ENCODE measurements at regions not wholly inside any gene's neighbourhood (a gene's known extent, or its start where the extent isn't known, plus 50 kb on each side); places are given as distances from the start of the nearest gene placed in this dataset.
"Not testable (repeated sequence)": the region's sequence is repeated elsewhere in the genome, so short reads cannot be mapped to it uniquely, and the experiment has no call there.

DNA sequence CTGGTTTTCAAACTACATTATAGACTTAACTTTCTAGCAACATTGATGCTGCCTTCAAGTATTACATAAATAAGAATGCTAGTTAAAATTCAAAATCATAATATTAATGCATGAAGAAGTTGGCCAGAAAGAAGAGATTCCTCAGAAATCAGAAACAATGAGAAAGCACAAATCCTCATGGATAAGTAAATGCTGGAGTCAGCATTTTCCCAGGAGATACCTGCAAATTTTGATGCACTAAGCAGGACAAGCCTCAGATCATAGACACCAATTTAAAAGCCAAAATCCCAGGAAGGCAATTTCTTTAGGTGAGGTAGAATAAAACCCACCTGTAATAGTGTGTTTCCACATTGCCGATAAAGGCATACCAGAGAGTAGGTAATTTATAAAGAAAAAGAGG lies 305.2 kb upstream of the TBX18 start:
- no peaks in the 10 kb centered on the region for H3K36me3 ChIP-seq (ENCODE audit: control insufficient read depth, insufficient read depth, low read length)
- no peak overlapping the region for H3K4me3 ChIP-seq (ENCODE audit: low read length)
- WGBS (ENCODE audit: insufficient coverage, insufficient read length), result no CpG with 5 or more reads among the region's 1 CpG
- H3K9me3 ChIP-seq (ENCODE audit: control insufficient read depth, insufficient read depth, low read length), result no peaks in the 10 kb centered on the region
- H3K4me1 ChIP-seq (ENCODE audit: control insufficient read depth, insufficient read depth, low read length), result no peaks in the 10 kb centered on the region
- H3K27me3 ChIP-seq (ENCODE audit: control insufficient read depth, insufficient read depth, low read length), result no peaks in the 10 kb centered on the region
- H3K27ac ChIP-seq (ENCODE audit: low read length), result no peak overlapping the region
- DNase-seq (ENCODE audit: low read depth, low spot score), result no peak

- no peak overlapping the region for H3K27ac ChIP-seq (ENCODE audit: low read length)
- no peaks in the 10 kb centered on the region for H3K4me1 ChIP-seq (ENCODE audit: control insufficient read depth, insufficient read depth, low read length)
- H3K4me3 ChIP-seq (ENCODE audit: low read length), result no peak overlapping the region
- WGBS (ENCODE audit: insufficient coverage, insufficient read length), result no CpG with 5 or more reads among the region's 2 CpGs
- H3K9me3 ChIP-seq (ENCODE audit: control insufficient read depth, insufficient read depth, low read length), result no peaks in the 10 kb centered on the region
- H3K27me3 ChIP-seq (ENCODE audit: control insufficient read depth, insufficient read depth, low read length), result no peaks in the 10 kb centered on the region
- H3K36me3 ChIP-seq (ENCODE audit: control insufficient read depth, insufficient read depth, low read length), result no peaks in the 10 kb centered on the region
- no peak for DNase-seq (ENCODE audit: low read depth, low spot score)
Measured at GRCh38 chr6:85068221-85068620, 303.8 kb upstream of the TBX18 start.

DNA sequence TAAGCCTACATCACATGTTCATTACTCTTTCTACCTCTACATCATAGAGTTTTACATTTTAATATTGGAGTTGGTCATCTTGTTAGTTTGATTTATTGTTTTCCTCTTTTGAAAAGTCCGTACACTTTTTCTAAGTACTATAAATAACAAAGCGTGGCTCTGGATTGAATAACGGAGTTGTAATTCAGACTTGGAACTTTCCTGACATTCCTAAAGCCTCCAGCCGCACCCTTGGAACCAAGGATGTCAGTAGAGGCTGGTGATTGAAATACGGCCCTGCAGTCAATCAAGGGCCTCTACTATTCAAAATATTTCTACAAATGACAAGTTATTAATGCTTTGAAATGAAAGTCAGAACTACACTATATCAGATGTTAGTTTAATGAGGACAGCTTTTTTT lies 301.9 kb upstream of the TBX18 start:
- no CpG with 5 or more reads among the region's 5 CpGs for WGBS (ENCODE audit: insufficient coverage, insufficient read length)
- DNase-seq (ENCODE audit: low read depth, low spot score), result no peak
- H3K36me3 ChIP-seq (ENCODE audit: control insufficient read depth, insufficient read depth, low read length), result no peaks in the 10 kb centered on the region
- H3K4me3 ChIP-seq (ENCODE audit: low read length), result no peak overlapping the region
- no peaks in the 10 kb centered on the region for H3K27me3 ChIP-seq (ENCODE audit: control insufficient read depth, insufficient read depth, low read length)
- H3K9me3 ChIP-seq (ENCODE audit: control insufficient read depth, insufficient read depth, low read length), result no peaks in the 10 kb centered on the region
- no peak overlapping the region for H3K27ac ChIP-seq (ENCODE audit: low read length)
- no peaks in the 10 kb centered on the region for H3K4me1 ChIP-seq (ENCODE audit: control insufficient read depth, insufficient read depth, low read length)

- no peak overlapping the region for H3K4me3 ChIP-seq (ENCODE audit: low read length)
- H3K36me3 ChIP-seq (ENCODE audit: control insufficient read depth, insufficient read depth, low read length), result no peaks in the 10 kb centered on the region
- DNase-seq (ENCODE audit: low read depth, low spot score), result no peak
- H3K27ac ChIP-seq (ENCODE audit: low read length), result no peak overlapping the region
- H3K27me3 ChIP-seq (ENCODE audit: control insufficient read depth, insufficient read depth, low read length), result no peaks in the 10 kb centered on the region
- H3K9me3 ChIP-seq (ENCODE audit: control insufficient read depth, insufficient read depth, low read length), result no peaks in the 10 kb centered on the region
- H3K4me1 ChIP-seq (ENCODE audit: control insufficient read depth, insufficient read depth, low read length), result no peaks in the 10 kb centered on the region
Measured at GRCh38 chr6:85065831-85066230, 301.4 kb upstream of the TBX18 start.

GRCh38 chr6:85063611-85064010 lies 299.2 kb upstream of the TBX18 start:
- Histone ChIP-seq H3K36me3 (ENCODE audit: control insufficient read depth, insufficient read depth, low read length) (no peaks in the 10 kb centered on the region), H3K9me3 (ENCODE audit: control insufficient read depth, insufficient read depth, low read length) (no peaks in the 10 kb centered on the region), H3K27me3 (ENCODE audit: control insufficient read depth, insufficient read depth, low read length) (no peaks in the 10 kb centered on the region), H3K4me1 (ENCODE audit: control insufficient read depth, insufficient read depth, low read length) (no peaks in the 10 kb centered on the region), H3K27ac (ENCODE audit: low read length) (no peak overlapping the region), H3K4me3 (ENCODE audit: low read length) (no peak overlapping the region)
- WGBS (ENCODE audit: insufficient coverage, insufficient read length), result 100% methylated on average over 3 of the region's 4 CpGs
- no peak for DNase-seq (ENCODE audit: low read depth, low spot score)

GRCh38 chr6:85062884-85063283 lies 298.5 kb upstream of the TBX18 start:
- Histone ChIP-seq H3K4me3 (ENCODE audit: low read length) (no peak overlapping the region), H3K36me3 (ENCODE audit: control insufficient read depth, insufficient read depth, low read length) (no peaks in the 10 kb centered on the region), H3K4me1 (ENCODE audit: control insufficient read depth, insufficient read depth, low read length) (no peaks in the 10 kb centered on the region), H3K27me3 (ENCODE audit: control insufficient read depth, insufficient read depth, low read length) (no peaks in the 10 kb centered on the region), H3K9me3 (ENCODE audit: control insufficient read depth, insufficient read depth, low read length) (no peaks in the 10 kb centered on the region), H3K27ac (ENCODE audit: low read length) (no peak overlapping the region)
- no peak for DNase-seq (ENCODE audit: low read depth, low spot score)
- no CpG with 5 or more reads among the region's 2 CpGs for WGBS (ENCODE audit: insufficient coverage, insufficient read length)

DNA sequence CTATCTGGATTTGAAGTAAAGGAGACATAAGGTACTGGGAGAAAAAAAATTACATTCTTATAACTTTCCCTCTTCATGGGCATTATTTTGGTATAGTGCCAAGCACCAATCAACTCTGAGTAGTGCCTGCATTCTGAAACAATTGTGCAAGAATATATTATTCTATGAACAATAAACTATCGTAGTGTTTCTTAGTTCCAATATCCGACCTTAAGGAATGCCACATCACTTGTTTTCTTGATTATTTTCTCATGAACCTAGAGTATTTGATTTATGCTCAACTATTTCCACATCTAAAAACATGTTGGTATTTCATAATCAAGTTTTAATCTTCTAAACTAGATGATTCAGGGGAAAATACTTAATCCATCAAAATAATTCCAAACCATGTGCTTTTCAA lies 294.4 kb upstream of the TBX18 start:
- Histone ChIP-seq H3K9me3 (ENCODE audit: control insufficient read depth, insufficient read depth, low read length) (no peaks in the 10 kb centered on the region), H3K27ac (ENCODE audit: low read length) (no peak overlapping the region), H3K4me3 (ENCODE audit: low read length) (no peak overlapping the region), H3K4me1 (ENCODE audit: control insufficient read depth, insufficient read depth, low read length) (no peaks in the 10 kb centered on the region), H3K36me3 (ENCODE audit: control insufficient read depth, insufficient read depth, low read length) (no peaks in the 10 kb centered on the region), H3K27me3 (ENCODE audit: control insufficient read depth, insufficient read depth, low read length) (no peaks in the 10 kb centered on the region)
- WGBS (ENCODE audit: insufficient coverage, insufficient read length), result no CpG with 5 or more reads among the region's 2 CpGs
- DNase-seq (ENCODE audit: low read depth, low spot score), result no peak

GRCh38 chr6:85050149-85050548 lies 285.8 kb upstream of the TBX18 start:
- no peak for DNase-seq (ENCODE audit: low read depth, low spot score)
- no peaks in the 10 kb centered on the region for H3K27me3 ChIP-seq (ENCODE audit: control insufficient read depth, insufficient read depth, low read length)

DNA sequence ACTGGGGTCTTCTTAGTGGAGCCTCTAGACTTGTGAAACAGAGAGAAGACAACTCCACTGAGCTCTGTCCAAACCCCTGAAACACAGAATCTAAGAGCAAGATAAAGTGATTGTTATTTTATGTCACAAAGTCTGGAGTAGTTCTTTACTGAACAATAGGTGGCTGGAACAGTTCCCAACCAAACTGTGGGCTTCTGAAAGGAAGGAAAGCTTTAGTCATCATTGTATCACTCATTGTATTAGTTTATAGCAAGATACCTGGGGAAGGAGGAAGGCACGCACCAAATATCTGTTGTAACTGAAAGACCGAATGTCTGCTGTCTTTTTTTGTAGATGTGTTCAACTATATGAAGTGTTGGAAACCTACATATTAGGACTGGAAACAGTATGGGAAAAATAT lies 284.9 kb upstream of the TBX18 start:
- Histone ChIP-seq H3K27me3 (ENCODE audit: control insufficient read depth, insufficient read depth, low read length) (no peaks in the 10 kb centered on the region), H3K4me3 (ENCODE audit: low read length) (no peak overlapping the region), H3K36me3 (ENCODE audit: control insufficient read depth, insufficient read depth, low read length) (no peaks in the 10 kb centered on the region), H3K9me3 (ENCODE audit: control insufficient read depth, insufficient read depth, low read length) (no peaks in the 10 kb centered on the region), H3K27ac (ENCODE audit: low read length) (no peak overlapping the region), H3K4me1 (ENCODE audit: control insufficient read depth, insufficient read depth, low read length) (no peaks in the 10 kb centered on the region)
- WGBS (ENCODE audit: insufficient coverage, insufficient read length), result no CpG with 5 or more reads among the region's 2 CpGs
- no peak for DNase-seq (ENCODE audit: low read depth, low spot score)

More at GRCh38 chr6:85050149-85050548, 285.8 kb upstream of the TBX18 start:
- no peaks in the 10 kb centered on the region for H3K36me3 ChIP-seq (ENCODE audit: control insufficient read depth, insufficient read depth, low read length)
- H3K4me3 ChIP-seq (ENCODE audit: low read length), result no peak overlapping the region
- H3K27ac ChIP-seq (ENCODE audit: low read length), result no peak overlapping the region
- no peaks in the 10 kb centered on the region for H3K9me3 ChIP-seq (ENCODE audit: control insufficient read depth, insufficient read depth, low read length)
- no peaks in the 10 kb centered on the region for H3K4me1 ChIP-seq (ENCODE audit: control insufficient read depth, insufficient read depth, low read length)

DNA sequence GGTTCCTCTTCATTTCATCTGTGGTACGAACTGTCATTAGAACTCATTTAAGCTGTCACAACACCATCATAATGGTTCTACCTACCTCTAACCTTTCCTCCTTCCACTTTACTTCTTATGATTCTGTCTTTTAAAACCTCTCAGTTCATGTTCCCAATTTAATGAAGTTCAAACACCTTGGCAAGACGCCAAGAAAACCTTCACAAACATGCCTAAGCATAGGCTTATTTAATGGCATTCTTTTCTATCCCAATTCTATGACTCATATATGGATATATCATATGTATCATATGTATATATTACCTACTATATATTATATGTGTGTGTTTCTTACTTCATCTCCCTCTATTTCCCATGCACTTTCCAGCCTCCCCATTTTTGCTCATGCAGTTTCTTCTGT lies 283.4 kb upstream of the TBX18 start:
- Histone ChIP-seq H3K36me3 (ENCODE audit: control insufficient read depth, insufficient read depth, low read length) (no peaks in the 10 kb centered on the region), H3K9me3 (ENCODE audit: control insufficient read depth, insufficient read depth, low read length) (no peaks in the 10 kb centered on the region)
- no CpG with 5 or more reads among the region's 2 CpGs for WGBS (ENCODE audit: insufficient coverage, insufficient read length)

DNA sequence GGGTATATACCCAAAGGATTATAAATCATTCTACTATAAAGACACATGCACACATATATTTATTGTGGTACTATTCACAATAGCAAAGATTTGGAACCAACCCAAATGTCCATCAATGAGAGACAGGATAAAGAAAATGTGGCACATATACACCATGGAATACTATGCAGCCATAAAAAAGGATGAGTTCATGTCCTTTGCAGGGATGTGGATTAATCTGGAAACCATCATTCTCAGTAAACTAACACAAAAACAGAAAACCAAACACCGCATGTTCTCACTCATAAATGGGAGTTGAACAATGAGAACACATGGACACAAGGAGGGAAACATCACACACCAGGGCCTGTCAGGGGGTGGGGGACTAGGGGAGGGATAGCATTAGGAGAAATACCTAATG lies 281.4 kb upstream of the TBX18 start:
- H3K9me3 ChIP-seq (ENCODE audit: control insufficient read depth, insufficient read depth, low read length); DNase-seq (ENCODE audit: low read depth, low spot score); H3K27ac ChIP-seq (ENCODE audit: low read length); H3K4me1 ChIP-seq (ENCODE audit: control insufficient read depth, insufficient read depth, low read length); H3K36me3 ChIP-seq (ENCODE audit: control insufficient read depth, insufficient read depth, low read length); H3K27me3 ChIP-seq (ENCODE audit: control insufficient read depth, insufficient read depth, low read length); H3K4me3 ChIP-seq (ENCODE audit: low read length): not testable (repeated sequence)
- WGBS (ENCODE audit: insufficient coverage, insufficient read length), result no CpG with 5 or more reads among the region's 1 CpG

More for the DNA sequence above, 283.4 kb upstream of the TBX18 start:
- Histone ChIP-seq H3K4me1 (ENCODE audit: control insufficient read depth, insufficient read depth, low read length) (no peaks in the 10 kb centered on the region), H3K4me3 (ENCODE audit: low read length) (no peak overlapping the region), H3K27me3 (ENCODE audit: control insufficient read depth, insufficient read depth, low read length) (no peaks in the 10 kb centered on the region), H3K27ac (ENCODE audit: low read length) (no peak overlapping the region)
- no peak for DNase-seq (ENCODE audit: low read depth, low spot score)

Measured in iPS DF 6.9 (cell line).